OCI-LY7 (cell line): ENCODE measurements at regions not wholly inside any gene's neighbourhood (a gene's known extent, or its start where the extent isn't known, plus 50 kb on each side); places are given as distances from the start of the nearest gene placed in this dataset.
"Not testable (repeated sequence)": the region's sequence is repeated elsewhere in the genome, so short reads cannot be mapped to it uniquely, and the experiment has no call there.

Experiments used
- BruUV-seq: library from RNA; stranded (reverse); fragments of 400-500 nt; replicated peaks from 2 replicates; lab custom pipeline; 2021; lab: Mats Ljungman, UMichigan
- CTCF ChIA-PET: fragments of 300-600 bp; sonication (Branson Sonifier 250); formaldehyde crosslinking; loops from one replicate; lab custom pipeline; 2022; ENCODE audit warnings: antibody characterized with exemption; ENCODE audit not compliant: unreplicated experiment; lab: Charles Lee
- POLR2A ChIA-PET: fragments of 300-600 bp; sonication (Branson Sonifier 250); formaldehyde crosslinking; loops from one replicate; lab custom pipeline; 2022; ENCODE audit warnings: antibody characterized with exemption; lab: Charles Lee
- DNase-seq: peaks from one replicate; pipeline ENCODE4 v3.0.0-alpha.2; 2015; ENCODE audit warnings: low spot score
- H2AFZ ChIP-seq: fragments of 200-600 bp; sonication (generic), shearing (Covaris generic); 2 replicates; pipeline ENCODE4 v1.6.1; 2014; ENCODE audit warnings: mild to moderate bottlenecking, antibody characterized with exemption, low read length, moderate library complexity
- H3K27ac ChIP-seq: fragments of 200-600 bp; sonication (generic); 2 replicates; pipeline ENCODE4 v1.5.1; 2014; ENCODE audit warnings: mixed run types, low read depth, mild to moderate bottlenecking, moderate library complexity, low read length, inconsistent platforms; ENCODE audit not compliant: poor library complexity, severe bottlenecking
- H3K36me3 ChIP-seq: fragments of 200-600 bp; sonication (generic); 2 replicates; pipeline ENCODE4 v1.6.1; 2014; ENCODE audit warnings: mild to moderate bottlenecking, antibody characterized with exemption, low read length, moderate library complexity, mixed read lengths; ENCODE audit not compliant: insufficient read depth
- H3K4me1 ChIP-seq: fragments of 200-600 bp; sonication (generic); 2 replicates; pipeline ENCODE4 v1.5.1; 2014; ENCODE audit warnings: mild to moderate bottlenecking, low read length; ENCODE audit not compliant: insufficient read depth, poor library complexity, severe bottlenecking
- H3K4me2 ChIP-seq: fragments of 200-600 bp; sonication (generic); 2 replicates; pipeline ENCODE4 v1.6.1; 2014; ENCODE audit warnings: mild to moderate bottlenecking, low read length
- H3K4me3 ChIP-seq: fragments of 200-600 bp; sonication (generic); 2 replicates; pipeline ENCODE4 v1.5.1; 2014; ENCODE audit warnings: mild to moderate bottlenecking, low read depth, low read length; ENCODE audit not compliant: poor library complexity, severe bottlenecking
- H3K79me2 ChIP-seq: fragments of 200-600 bp; sonication (generic); 2 replicates; pipeline ENCODE4 v1.6.1; 2016; ENCODE audit warnings: low read depth, mild to moderate bottlenecking, low read length, moderate library complexity, mixed read lengths; ENCODE audit not compliant: insufficient read depth
- H3K9me2 ChIP-seq: fragments of 200-600 bp; sonication (generic); 2 replicates; pipeline ENCODE4 v1.6.1; 2016; ENCODE audit warnings: mild to moderate bottlenecking, low read length, mixed read lengths; ENCODE audit not compliant: insufficient read depth
- H3K9me3 ChIP-seq: fragments of 200-600 bp; sonication (generic); 2 replicates; pipeline ENCODE4 v1.6.1; 2014; ENCODE audit warnings: mild to moderate bottlenecking, mixed run types, low read length, mixed read lengths
- H4K20me1 ChIP-seq: fragments of 200-600 bp; sonication (generic); 2 replicates; pipeline ENCODE4 v1.6.1; 2014; ENCODE audit warnings: mild to moderate bottlenecking, antibody characterized with exemption, low read length, moderate library complexity, mixed read lengths; ENCODE audit not compliant: insufficient read depth
- intact Hi-C: fragments of 100-400 bp; cut with micrococcal nuclease; formaldehyde crosslinking; loops from one replicate; pipeline ENCODE4 v1.10.0; 2022; ENCODE audit not compliant: unreplicated experiment

GRCh38 chr22:11561744-11562143, 3966.2 kb upstream of the OR11H1 start:
- intact Hi-C loops, H3K9me2 ChIP-seq, CTCF ChIA-PET, H4K20me1 ChIP-seq, H3K4me3 ChIP-seq, H3K36me3 ChIP-seq, H3K4me2 ChIP-seq, H2AFZ ChIP-seq, H3K79me2 ChIP-seq, DNase-seq, POLR2A ChIA-PET, H3K27ac ChIP-seq, BruUV-seq, H3K9me3 ChIP-seq, H3K4me1 ChIP-seq: not testable (repeated sequence)

- intact Hi-C loops, DNase-seq, H2AFZ ChIP-seq: not testable (repeated sequence)
Observed at GRCh38 chr22:11568837-11569563, 3959.0 kb upstream of the OR11H1 start.

GRCh38 chr22:11569564-11569940, 3958.4 kb upstream of the OR11H1 start:
- H3K79me2 ChIP-seq, H2AFZ ChIP-seq, H3K9me2 ChIP-seq, H3K4me3 ChIP-seq, H3K4me2 ChIP-seq, POLR2A ChIA-PET, H3K27ac ChIP-seq, H3K4me1 ChIP-seq, DNase-seq, CTCF ChIA-PET, intact Hi-C loops, H3K36me3 ChIP-seq, H3K9me3 ChIP-seq, BruUV-seq, H4K20me1 ChIP-seq: not testable (repeated sequence)

More at GRCh38 chr22:11568837-11569563, 3959.0 kb upstream of the OR11H1 start:
- POLR2A ChIA-PET, H3K4me1 ChIP-seq, BruUV-seq, H3K9me2 ChIP-seq, H3K27ac ChIP-seq, H3K79me2 ChIP-seq, H3K9me3 ChIP-seq, CTCF ChIA-PET, H3K4me3 ChIP-seq, H3K36me3 ChIP-seq, H3K4me2 ChIP-seq, H4K20me1 ChIP-seq: not testable (repeated sequence)

- DNase-seq, H4K20me1 ChIP-seq, CTCF ChIA-PET, H3K36me3 ChIP-seq, H3K79me2 ChIP-seq, BruUV-seq, H3K27ac ChIP-seq, H3K9me3 ChIP-seq, H3K4me3 ChIP-seq, H2AFZ ChIP-seq, H3K4me1 ChIP-seq, H3K4me2 ChIP-seq, intact Hi-C loops, POLR2A ChIA-PET, H3K9me2 ChIP-seq: not testable (repeated sequence)
Observed at GRCh38 chr22:11573154-11573553, 3954.8 kb upstream of the OR11H1 start.

- H3K27ac ChIP-seq, H3K4me3 ChIP-seq, H3K4me2 ChIP-seq, H3K9me3 ChIP-seq, POLR2A ChIA-PET, intact Hi-C loops, DNase-seq, H3K9me2 ChIP-seq, H2AFZ ChIP-seq, H3K79me2 ChIP-seq, CTCF ChIA-PET, H3K4me1 ChIP-seq, BruUV-seq, H3K36me3 ChIP-seq, H4K20me1 ChIP-seq: not testable (repeated sequence)
Observed at GRCh38 chr22:11574231-11574630, 3953.8 kb upstream of the OR11H1 start.

GRCh38 chr22:11574659-11575058, 3953.3 kb upstream of the OR11H1 start:
- intact Hi-C loops: not testable (repeated sequence)

More at GRCh38 chr22:11574659-11575058, 3953.3 kb upstream of the OR11H1 start:
- BruUV-seq, H3K4me2 ChIP-seq, CTCF ChIA-PET, H4K20me1 ChIP-seq, H3K4me3 ChIP-seq, H3K4me1 ChIP-seq, DNase-seq, POLR2A ChIA-PET, H3K9me3 ChIP-seq, H3K27ac ChIP-seq, H3K36me3 ChIP-seq, H3K79me2 ChIP-seq, H2AFZ ChIP-seq, H3K9me2 ChIP-seq: not testable (repeated sequence)
